OCI-LY7 (cell line): ENCODE measurements at regions not wholly inside any gene's neighbourhood (a gene's known extent, or its start where the extent isn't known, plus 50 kb on each side); places are given as distances from the start of the nearest gene placed in this dataset.

ENCODE experiments used
- BruUV-seq: library from RNA; stranded (reverse); fragments of 400-500 nt; replicated peaks from 2 replicates; lab custom pipeline; 2021; lab: Mats Ljungman, UMichigan
- CTCF ChIA-PET: fragments of 300-600 bp; sonication (Branson Sonifier 250); formaldehyde crosslinking; loops from one replicate; lab custom pipeline; 2022; ENCODE audit warnings: antibody characterized with exemption; ENCODE audit not compliant: unreplicated experiment; lab: Charles Lee
- POLR2A ChIA-PET: fragments of 300-600 bp; sonication (Branson Sonifier 250); formaldehyde crosslinking; loops from one replicate; lab custom pipeline; 2022; ENCODE audit warnings: antibody characterized with exemption; lab: Charles Lee
- DNase-seq: peaks from one replicate; pipeline ENCODE4 v3.0.0-alpha.2; 2015; ENCODE audit warnings: low spot score
- H2AFZ ChIP-seq: fragments of 200-600 bp; sonication (generic), shearing (Covaris generic); 2 replicates; pipeline ENCODE4 v1.6.1; 2014; ENCODE audit warnings: mild to moderate bottlenecking, antibody characterized with exemption, low read length, moderate library complexity
- H3K27ac ChIP-seq: fragments of 200-600 bp; sonication (generic); 2 replicates; pipeline ENCODE4 v1.5.1; 2014; ENCODE audit warnings: mixed run types, low read depth, mild to moderate bottlenecking, moderate library complexity, low read length, inconsistent platforms; ENCODE audit not compliant: poor library complexity, severe bottlenecking
- H3K36me3 ChIP-seq: fragments of 200-600 bp; sonication (generic); 2 replicates; pipeline ENCODE4 v1.6.1; 2014; ENCODE audit warnings: mild to moderate bottlenecking, antibody characterized with exemption, low read length, moderate library complexity, mixed read lengths; ENCODE audit not compliant: insufficient read depth
- H3K4me1 ChIP-seq: fragments of 200-600 bp; sonication (generic); 2 replicates; pipeline ENCODE4 v1.5.1; 2014; ENCODE audit warnings: mild to moderate bottlenecking, low read length; ENCODE audit not compliant: insufficient read depth, poor library complexity, severe bottlenecking
- H3K4me2 ChIP-seq: fragments of 200-600 bp; sonication (generic); 2 replicates; pipeline ENCODE4 v1.6.1; 2014; ENCODE audit warnings: mild to moderate bottlenecking, low read length
- H3K4me3 ChIP-seq: fragments of 200-600 bp; sonication (generic); 2 replicates; pipeline ENCODE4 v1.5.1; 2014; ENCODE audit warnings: mild to moderate bottlenecking, low read depth, low read length; ENCODE audit not compliant: poor library complexity, severe bottlenecking
- H3K79me2 ChIP-seq: fragments of 200-600 bp; sonication (generic); 2 replicates; pipeline ENCODE4 v1.6.1; 2016; ENCODE audit warnings: low read depth, mild to moderate bottlenecking, low read length, moderate library complexity, mixed read lengths; ENCODE audit not compliant: insufficient read depth
- H3K9me2 ChIP-seq: fragments of 200-600 bp; sonication (generic); 2 replicates; pipeline ENCODE4 v1.6.1; 2016; ENCODE audit warnings: mild to moderate bottlenecking, low read length, mixed read lengths; ENCODE audit not compliant: insufficient read depth
- H3K9me3 ChIP-seq: fragments of 200-600 bp; sonication (generic); 2 replicates; pipeline ENCODE4 v1.6.1; 2014; ENCODE audit warnings: mild to moderate bottlenecking, mixed run types, low read length, mixed read lengths
- H4K20me1 ChIP-seq: fragments of 200-600 bp; sonication (generic); 2 replicates; pipeline ENCODE4 v1.6.1; 2014; ENCODE audit warnings: mild to moderate bottlenecking, antibody characterized with exemption, low read length, moderate library complexity, mixed read lengths; ENCODE audit not compliant: insufficient read depth
- EZH2phosphoT487 ChIP-seq: fragments of 200-600 bp; sonication (generic); IDR thresholded peaks from 2 replicates; pipeline ENCODE4 v1.6.1; 2018; ENCODE audit warnings: low read depth, borderline replicate concordance, mild to moderate bottlenecking, mixed run types, antibody characterized with exemption, low read length, moderate library complexity, mixed read lengths
- intact Hi-C: fragments of 100-400 bp; cut with micrococcal nuclease; formaldehyde crosslinking; loops from one replicate; pipeline ENCODE4 v1.10.0; 2022; ENCODE audit not compliant: unreplicated experiment
- TF ChIP-seq, protein P1 (sequence below): fragments of 200-600 bp; sonication (generic); conservative IDR thresholded peaks from 2 replicates; pipeline ENCODE4 v1.5.1; 2014; ENCODE audit warnings: mild to moderate bottlenecking, antibody characterized with exemption, low read length, moderate library complexity, mixed read lengths

DNA sequence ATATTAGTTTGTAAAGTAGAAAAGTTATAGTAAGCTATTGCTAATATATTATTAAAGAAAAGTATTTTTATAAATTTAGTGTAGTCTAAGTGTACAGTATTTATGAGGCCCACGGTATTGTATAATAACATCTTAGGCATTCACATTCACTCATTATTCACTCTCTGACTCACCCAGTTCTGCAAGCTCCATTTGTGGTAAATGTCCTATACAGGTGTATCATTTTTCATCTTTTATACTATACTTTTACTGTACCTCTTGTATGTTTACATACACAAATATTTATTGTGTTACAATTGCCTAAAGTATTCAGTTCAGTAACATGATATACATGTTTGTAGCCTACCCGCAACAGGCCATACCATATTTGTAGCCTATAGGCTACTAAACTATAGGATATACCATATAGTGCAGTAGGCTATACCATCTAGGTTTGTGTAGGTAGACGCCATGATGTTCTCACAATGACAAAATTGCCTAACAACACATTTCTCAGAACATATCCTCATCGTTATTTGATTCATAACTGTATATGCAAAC is 246.8 kb upstream of the ALCAM start:
- Histone ChIP-seq H3K27ac (no peak overlapping the region), H3K79me2 (no peaks in the 10 kb centered on the region), H3K36me3 (no peaks in the 10 kb centered on the region), H3K4me1 (no peaks in the 10 kb centered on the region), H3K9me2 (no peaks in the 10 kb centered on the region), H3K9me3 (no peaks in the 10 kb centered on the region), H3K4me2 (no peak overlapping the region), H4K20me1 (no peaks in the 10 kb centered on the region), H2AFZ (no peak overlapping the region), H3K4me3 (no peak overlapping the region)
- BruUV-seq, result no TSS peak
- DNase-seq, result no peak
- intact Hi-C loops, result no loop called here
- ChIA-PET POLR2A (interaction anchor here (0.5 to 0.7 kb wide), 3 partner anchors 29 to 1125 kb away, joined by 3 read pairs; no protein-coding TSS in a partner anchor), CTCF (no interaction called here)
- TF ChIP-seq EZH2phosphoT487, result no peak
- TF ChIP-seq, protein P1, sequence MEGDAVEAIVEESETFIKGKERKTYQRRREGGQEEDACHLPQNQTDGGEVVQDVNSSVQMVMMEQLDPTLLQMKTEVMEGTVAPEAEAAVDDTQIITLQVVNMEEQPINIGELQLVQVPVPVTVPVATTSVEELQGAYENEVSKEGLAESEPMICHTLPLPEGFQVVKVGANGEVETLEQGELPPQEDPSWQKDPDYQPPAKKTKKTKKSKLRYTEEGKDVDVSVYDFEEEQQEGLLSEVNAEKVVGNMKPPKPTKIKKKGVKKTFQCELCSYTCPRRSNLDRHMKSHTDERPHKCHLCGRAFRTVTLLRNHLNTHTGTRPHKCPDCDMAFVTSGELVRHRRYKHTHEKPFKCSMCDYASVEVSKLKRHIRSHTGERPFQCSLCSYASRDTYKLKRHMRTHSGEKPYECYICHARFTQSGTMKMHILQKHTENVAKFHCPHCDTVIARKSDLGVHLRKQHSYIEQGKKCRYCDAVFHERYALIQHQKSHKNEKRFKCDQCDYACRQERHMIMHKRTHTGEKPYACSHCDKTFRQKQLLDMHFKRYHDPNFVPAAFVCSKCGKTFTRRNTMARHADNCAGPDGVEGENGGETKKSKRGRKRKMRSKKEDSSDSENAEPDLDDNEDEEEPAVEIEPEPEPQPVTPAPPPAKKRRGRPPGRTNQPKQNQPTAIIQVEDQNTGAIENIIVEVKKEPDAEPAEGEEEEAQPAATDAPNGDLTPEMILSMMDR, result no peak

DNA sequence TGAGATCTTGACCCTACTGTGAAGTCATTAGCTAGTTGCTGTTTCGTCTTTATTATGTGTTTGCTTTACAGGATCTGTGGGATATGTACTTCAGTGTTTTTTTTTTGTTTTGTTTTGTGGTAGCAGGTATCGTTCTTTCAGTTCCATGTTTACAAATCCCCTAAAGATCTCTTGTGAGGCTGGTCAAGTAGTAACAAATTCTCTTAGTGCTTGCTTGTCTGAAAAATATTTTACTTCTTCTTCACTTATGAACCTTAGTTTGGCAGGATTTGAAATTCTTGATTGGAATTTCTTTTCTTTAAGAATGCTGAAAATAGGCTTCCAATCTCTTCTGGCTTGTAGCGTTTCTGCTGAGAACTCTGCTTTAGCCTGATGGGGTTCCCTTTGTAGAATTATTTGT is 235.8 kb upstream of the ALCAM start:
- H2AFZ ChIP-seq, result no peak overlapping the region
- no peaks in the 10 kb centered on the region for H3K9me2 ChIP-seq
- no peak overlapping the region for H3K4me2 ChIP-seq
- CTCF ChIA-PET, result no interaction called here
- TF ChIP-seq EZH2phosphoT487, result no peak
- TF ChIP-seq, protein P1, result no peak
- H3K4me1 ChIP-seq, result no peaks in the 10 kb centered on the region
- no peaks in the 10 kb centered on the region for H3K36me3 ChIP-seq
- H4K20me1 ChIP-seq, result no peaks in the 10 kb centered on the region
- POLR2A ChIA-PET, result interaction anchor here (0.7 kb wide), 1 partner anchor 23 kb away, joined by 3 read pairs; no protein-coding TSS in a partner anchor
- intact Hi-C loops, result no loop called here
- H3K9me3 ChIP-seq, result no peaks in the 10 kb centered on the region
- BruUV-seq, result no TSS peak
- DNase-seq, result no peak
- no peak overlapping the region for H3K27ac ChIP-seq
- no peak overlapping the region for H3K4me3 ChIP-seq
- H3K79me2 ChIP-seq, result no peaks in the 10 kb centered on the region

DNA sequence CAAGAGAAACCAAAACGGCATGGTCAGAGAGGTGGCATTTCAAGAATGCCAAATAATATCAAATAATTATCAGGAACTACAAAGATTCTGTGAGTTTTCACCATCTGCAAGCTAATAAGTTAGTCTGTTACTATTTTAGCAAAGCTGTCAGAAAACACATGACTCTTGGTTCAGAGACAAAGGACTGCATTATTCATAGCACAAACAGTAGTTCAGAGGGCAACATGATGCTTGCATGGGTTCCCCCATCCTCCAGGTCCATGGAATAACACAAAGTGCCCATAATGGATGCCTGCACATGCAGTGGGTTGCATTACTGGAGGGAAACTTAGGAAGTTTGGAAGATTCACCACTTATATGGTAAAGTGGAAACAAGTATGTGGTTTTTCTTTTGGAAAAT is 228.8 kb upstream of the ALCAM start:
- no peaks in the 10 kb centered on the region for H3K4me1 ChIP-seq
- no peaks in the 10 kb centered on the region for H4K20me1 ChIP-seq
- ChIA-PET CTCF (no interaction called here), POLR2A (no interaction called here)
- H2AFZ ChIP-seq, result no peak overlapping the region
- TF ChIP-seq, protein P1, result no peak
- TF ChIP-seq EZH2phosphoT487, result no peak
- H3K79me2 ChIP-seq, result no peaks in the 10 kb centered on the region
- no peak overlapping the region for H3K4me3 ChIP-seq
- intact Hi-C loops, result no loop called here
- H3K9me3 ChIP-seq, result no peaks in the 10 kb centered on the region
- no TSS peak for BruUV-seq
- H3K4me2 ChIP-seq, result no peak overlapping the region
- H3K9me2 ChIP-seq, result no peaks in the 10 kb centered on the region
- H3K27ac ChIP-seq, result no peak overlapping the region
- no peak for DNase-seq
- H3K36me3 ChIP-seq, result no peaks in the 10 kb centered on the region
